ENCODE measurements at regions not wholly inside any gene's neighbourhood (a gene's known extent, or its start where the extent isn't known, plus 50 kb on each side); places are given as distances from the start of the nearest gene placed in this dataset.

DNA sequence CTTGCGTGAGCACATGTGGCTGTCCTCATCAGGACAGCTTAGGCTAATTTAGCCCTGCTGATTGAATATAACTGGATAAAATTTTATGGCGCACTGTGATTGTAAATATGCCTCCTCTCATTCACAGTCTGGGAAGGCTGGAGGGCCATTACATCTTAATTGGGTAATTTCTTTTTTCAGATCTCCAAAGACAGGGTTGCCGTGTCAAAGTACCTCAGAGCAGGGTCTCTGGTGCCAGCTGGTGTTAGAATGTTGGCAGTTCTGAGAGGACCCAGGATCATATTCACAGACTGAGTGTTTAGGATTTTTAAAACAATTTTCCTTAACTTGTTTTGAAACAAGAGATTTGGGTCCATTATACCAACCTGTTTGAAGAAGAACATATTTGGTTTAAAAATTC lies 455.7 kb upstream of the TLE4 start:
- no peak overlapping the region for H3K4me3 ChIP-seq (ENCODE audit: low read length)
- no peak for DNase-seq (ENCODE audit: low read depth, low spot score)

DNA sequence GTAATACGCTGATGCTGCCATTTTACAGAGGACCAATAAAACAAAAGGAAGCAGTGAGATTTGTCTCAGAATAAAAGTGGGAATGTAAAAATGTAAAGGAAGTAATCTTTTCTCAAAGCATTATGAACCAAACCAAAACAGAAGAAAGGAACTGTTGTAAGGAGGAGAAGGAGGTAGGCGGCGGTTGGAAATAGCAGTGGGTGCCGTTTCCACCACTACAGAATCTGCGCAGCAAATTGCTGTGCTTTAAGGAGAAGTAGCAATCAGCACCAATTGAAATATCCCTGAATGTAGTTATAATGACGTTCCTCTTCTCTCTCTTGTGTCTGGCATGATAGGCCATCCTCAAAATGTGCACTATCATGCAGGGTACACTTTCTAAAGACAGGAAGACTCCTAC lies 455.1 kb upstream of the TLE4 start:
- H3K4me3 ChIP-seq (ENCODE audit: low read length): no peak overlapping the region
- no peak for DNase-seq (ENCODE audit: low read depth, low spot score)

DNA sequence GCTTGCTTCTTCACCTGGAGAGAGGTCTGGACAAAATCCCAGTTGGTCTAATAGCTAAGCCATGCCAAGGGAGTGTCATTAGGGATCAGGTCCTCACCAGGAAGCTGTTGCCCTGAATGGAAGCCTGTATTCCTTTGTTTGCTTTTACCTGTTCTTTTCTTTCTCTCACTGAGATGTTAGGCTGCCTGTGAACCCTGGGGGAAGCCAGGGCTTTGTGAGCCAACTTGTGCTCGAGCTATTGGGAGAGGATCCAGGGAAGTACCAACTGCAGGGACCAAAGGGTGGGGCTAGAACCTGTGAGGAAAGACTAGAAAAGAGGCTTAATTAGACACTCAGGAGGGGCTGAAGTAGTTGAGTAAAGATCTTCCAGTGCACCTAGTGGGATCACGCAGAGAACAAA lies 451.2 kb upstream of the TLE4 start:
- no peak for DNase-seq (ENCODE audit: low read depth, low spot score)

DNA sequence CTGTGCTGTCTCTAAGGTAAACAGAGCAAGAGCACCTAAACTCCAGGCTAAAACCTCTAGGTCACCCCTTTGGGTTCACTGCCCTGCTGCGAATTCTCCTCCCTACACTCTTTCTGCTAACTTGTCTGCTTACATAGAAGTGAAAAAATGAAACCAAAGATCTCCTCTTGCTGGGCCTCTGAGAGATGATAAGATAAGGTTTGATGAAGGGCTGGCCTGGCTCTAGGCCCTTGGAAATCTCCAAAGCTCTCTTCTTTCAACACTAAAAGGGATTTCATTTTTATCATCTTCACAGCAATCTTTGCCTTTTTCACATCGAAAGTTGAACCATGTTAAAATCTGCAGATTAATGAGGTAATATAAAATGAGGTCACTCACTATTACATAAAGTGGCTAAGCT lies 450.8 kb upstream of the TLE4 start:
- no peak overlapping the region for H3K4me3 ChIP-seq (ENCODE audit: low read length)
- DNase-seq (ENCODE audit: low read depth, low spot score): no peak

More for the DNA sequence above, 451.2 kb upstream of the TLE4 start:
- H3K4me3 ChIP-seq (ENCODE audit: low read length): no peak overlapping the region

DNA sequence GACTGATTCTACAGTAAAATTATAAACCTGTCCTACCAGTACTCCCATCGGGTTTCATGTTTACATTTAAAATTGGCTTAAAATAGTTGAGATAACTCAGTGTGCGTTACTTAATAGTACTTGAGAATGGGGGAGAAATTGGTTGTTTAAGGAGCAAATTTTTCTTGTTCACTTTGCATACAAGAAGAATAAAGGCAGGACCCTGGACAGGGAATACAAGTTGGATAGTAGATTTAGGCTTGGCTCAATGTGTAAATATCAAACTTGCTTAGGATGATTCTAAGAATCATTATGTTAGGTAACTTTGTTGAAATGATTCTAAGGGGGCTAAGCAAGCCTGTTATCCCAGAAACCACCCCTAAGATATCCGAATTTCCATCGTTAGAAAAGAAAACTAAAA lies 448.4 kb upstream of the TLE4 start:
- DNase-seq (ENCODE audit: low read depth, low spot score): no peak
- H3K4me3 ChIP-seq (ENCODE audit: low read length): no peak overlapping the region

DNA sequence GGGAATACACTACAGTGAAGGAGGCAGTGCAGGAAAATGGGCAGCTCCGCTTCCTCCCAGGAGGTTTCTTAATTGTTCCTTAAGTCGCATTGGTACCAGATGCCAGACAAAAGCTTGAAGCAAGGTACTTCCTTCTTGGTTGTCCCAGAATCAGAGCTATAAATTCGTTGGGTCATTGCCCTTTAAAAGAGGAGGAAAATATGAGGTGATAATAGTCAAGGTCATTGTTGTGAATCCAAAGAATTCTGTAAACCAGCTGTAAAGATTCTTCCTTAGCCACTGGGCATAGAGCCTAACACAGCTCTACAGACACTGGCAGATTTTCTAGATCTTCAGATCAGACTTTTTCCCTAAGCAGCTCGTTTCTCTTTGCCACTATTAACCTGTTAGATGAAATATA lies 444.1 kb upstream of the TLE4 start:
- H3K4me3 ChIP-seq (ENCODE audit: low read length): no peak overlapping the region
- no peak for DNase-seq (ENCODE audit: low read depth, low spot score)

DNA sequence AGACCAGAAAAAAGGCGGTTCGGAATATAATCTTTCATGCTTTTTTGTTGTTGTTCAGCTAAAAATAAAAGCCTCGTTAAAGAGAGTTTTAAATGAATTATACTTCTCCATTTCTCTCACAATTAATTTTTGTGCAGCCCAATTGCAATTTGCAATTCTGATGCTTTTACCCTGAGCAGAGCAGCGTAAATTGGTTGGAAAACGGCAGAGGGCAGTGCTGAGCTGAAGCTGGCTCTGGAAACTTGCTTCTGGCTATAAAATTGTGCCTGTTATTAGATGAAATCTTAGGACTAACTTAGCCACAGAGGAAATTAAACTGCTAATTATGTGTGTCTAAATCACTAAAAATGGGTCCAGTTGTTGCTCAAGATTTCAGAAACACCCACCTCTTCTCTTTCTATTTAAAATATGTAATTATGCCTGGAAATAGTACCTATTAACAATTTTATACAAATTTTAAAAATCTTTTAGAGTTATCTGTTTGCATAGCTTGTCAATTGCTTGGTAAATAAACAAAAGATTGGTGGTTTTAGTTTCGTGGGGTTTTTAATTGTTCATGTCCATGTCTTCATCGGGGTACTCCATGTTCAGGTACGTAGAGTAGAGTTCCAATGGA lies 441.8 kb upstream of the TLE4 start:
- H3K4me3 ChIP-seq (ENCODE audit: low read length): no peak overlapping the region
- peak; percentile 4 for DNase-seq (ENCODE audit: low read depth, low spot score)

DNA sequence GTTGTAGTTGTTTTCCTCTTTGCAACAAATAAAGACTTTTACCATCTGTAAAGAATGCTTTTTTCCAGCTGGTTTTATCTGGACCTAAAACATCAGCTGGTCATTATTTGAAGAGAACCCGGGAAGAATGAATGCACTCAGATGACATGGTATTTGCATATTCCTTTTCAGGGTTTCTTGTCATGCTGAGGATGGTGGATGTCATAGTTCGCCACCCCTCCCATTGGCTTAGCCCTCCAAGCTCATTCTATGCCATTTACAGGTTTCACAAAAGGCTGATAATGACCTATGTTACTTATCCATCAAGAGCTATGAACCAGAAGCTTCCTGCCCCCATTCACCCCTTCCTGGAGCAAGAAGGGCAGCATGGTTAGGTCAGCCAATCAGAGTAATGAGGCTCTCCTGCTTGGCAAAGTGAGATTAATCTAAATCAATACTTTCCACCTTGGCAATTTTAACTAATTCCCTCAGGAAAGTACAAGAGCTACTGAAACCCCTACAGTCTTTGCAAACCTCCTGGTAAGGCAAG lies 440.5 kb upstream of the TLE4 start:
- no peak for DNase-seq (ENCODE audit: low read depth, low spot score)
- no peak overlapping the region for H3K4me3 ChIP-seq (ENCODE audit: low read length)

DNA sequence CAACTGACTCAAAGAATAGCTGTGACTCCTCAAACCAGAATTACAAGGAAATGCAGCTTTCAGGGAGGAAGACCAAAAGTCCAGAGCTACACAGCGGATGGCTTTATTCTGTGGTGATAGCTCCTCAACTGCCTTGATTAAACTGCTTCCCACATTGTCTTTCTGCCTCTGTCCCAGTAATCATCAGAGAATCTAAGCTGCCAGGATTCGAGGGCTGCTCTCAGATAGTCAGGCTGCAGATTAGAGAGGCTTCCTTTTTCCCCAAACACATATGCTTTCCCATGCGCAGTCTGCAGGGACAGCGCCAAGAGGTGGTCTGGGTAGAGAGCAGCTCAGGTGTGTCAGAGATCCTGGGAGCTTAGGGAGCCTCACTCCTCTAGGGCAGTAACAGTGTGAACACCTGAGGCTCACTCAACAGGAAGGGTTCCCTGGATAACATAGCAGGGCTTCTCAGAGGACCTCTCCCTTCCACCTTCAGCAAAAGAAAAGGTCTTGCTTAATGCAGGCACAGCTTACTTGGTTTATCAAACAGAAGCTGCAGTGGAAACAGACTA lies 439.9 kb upstream of the TLE4 start:
- DNase-seq (ENCODE audit: low read depth, low spot score): no peak
- H3K4me3 ChIP-seq (ENCODE audit: low read length): no peak overlapping the region

DNA sequence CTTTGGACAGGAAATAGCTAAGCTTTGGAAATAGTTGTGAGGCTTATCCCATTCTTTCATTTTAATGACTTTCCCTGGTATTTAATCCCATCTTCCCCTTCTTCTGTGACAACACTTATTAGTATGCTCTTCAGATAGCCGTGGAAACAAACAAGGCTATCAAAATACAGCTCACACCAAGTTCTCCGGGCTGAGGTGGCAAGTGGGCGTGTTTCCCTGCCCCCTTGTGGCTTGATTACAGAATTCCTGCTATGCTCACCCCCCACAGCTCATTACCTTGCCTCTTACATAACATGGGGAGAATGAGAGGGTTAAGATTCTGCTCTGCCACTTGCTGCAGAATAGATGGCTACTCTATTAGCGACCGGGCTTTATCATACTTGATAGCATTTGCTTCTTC lies 437.1 kb upstream of the TLE4 start:
- DNase-seq (ENCODE audit: low read depth, low spot score): no peak
- no peak overlapping the region for H3K4me3 ChIP-seq (ENCODE audit: low read length)

DNA sequence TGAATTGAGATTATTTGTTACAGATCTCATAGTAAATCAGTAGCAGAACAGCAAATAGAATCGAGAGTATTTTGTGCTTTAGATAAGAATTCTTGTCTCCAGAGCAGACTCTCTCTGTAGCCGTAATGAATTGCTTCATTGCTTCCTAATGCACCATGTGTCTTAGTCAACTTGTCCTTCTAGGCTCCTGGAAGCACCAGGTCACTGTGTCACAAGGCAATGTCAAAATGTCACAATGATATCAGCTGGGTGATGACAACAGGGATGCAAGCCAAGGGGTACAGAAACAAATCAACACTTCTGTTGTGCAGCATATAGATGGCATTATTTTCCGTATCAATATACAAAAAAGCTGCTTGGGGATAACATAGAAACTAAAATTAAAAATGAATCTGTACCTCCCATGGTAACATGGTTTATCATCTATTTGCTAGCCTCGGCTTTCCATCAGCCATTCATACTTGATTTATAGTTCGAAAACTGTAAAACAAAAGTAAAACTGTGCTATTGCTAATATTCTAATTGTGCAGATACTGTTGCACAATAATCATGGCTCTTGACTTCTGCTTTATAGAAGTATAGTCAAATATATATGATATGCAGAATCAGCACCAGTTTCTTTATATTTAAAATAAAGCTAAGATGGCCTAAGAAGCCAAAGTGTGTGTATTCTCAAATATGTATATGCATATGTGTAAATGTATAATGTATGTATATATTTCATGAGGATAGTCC lies 435.9 kb upstream of the TLE4 start:
- no peak for DNase-seq (ENCODE audit: low read depth, low spot score)
- H3K4me3 ChIP-seq (ENCODE audit: low read length): no peak overlapping the region

DNA sequence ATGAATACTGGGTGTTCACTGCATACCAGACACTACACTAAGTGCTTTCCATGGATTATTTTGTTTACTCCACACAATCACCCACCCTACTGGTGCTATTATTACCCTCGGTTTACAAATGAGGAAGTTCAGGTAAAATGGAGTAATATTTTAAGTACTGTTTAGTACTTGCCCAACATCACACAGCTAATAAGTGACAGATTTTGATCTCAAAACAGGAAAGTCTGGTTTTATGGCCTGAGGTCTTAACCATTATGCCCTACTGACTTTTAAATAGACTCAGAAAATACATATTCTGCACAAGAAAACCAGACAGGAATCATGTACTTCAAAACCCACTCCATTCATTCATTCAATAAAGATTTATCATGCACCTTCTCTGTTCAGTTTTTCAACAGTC lies 431.0 kb upstream of the TLE4 start:
- no peak overlapping the region for H3K4me3 ChIP-seq (ENCODE audit: low read length)
- DNase-seq (ENCODE audit: low read depth, low spot score): no peak

DNA sequence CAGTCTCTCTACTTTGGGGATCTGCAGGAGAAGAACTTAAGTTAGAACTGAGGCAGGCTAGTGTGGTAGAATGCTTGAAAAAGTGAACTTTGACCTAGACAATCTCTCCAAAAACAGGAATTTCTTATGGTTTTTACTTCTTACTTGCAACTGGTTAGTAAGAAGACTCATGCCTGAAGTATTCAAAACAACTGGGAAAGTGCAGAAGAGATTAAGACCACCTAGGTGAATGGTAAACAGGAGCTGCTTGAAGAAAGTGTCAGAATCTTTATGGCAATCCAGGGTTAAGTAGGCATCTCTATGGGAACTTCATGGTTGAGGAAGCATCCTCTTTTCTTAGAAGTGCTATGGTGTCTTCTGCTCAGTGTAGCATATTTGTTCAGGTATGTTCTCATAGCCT lies 428.6 kb upstream of the TLE4 start:
- DNase-seq (ENCODE audit: low read depth, low spot score): no peak
- no peak overlapping the region for H3K4me3 ChIP-seq (ENCODE audit: low read length)

DNA sequence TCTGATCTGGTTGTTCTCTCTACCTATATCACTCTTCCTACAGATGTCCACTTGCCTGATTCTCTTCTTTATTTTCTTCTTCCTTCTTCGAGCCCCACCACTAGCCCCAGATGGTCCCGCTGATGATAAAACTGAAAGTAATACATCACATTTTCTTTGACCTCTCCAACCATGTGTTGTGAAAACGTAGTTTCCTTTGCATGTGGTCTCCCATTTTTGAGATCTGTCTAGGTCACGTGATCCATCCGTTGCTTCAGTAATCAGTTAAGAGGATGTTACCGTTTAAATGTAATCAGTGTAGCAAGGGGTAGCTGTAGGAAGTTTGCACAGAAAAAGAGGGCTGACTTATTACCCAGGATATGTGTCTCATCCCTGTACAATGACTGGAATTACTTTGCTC lies 426.3 kb upstream of the TLE4 start:
- no peak for DNase-seq (ENCODE audit: low read depth, low spot score)
- H3K4me3 ChIP-seq (ENCODE audit: low read length): no peak overlapping the region

DNA sequence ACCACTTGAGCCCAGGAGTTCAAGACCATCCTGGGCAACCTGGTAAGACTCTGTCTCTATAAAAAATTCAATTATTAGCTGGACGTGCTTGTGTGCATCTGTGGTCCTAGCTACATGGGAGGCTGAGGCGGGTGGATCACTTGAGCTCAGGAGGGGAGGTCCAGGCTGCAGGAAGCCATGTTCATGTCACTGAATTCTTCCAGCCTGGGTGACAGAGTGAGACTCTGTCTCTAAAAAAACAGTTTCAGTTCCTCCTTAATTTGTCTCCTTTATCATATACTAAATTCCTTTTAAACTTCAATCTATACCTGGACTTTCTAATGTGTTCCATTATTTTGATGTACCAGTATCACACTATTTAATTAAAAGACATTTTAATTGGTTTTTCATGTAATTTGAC lies 422.2 kb upstream of the TLE4 start:
- H3K4me3 ChIP-seq (ENCODE audit: low read length): no peak overlapping the region
- DNase-seq (ENCODE audit: low read depth, low spot score): no peak

DNA sequence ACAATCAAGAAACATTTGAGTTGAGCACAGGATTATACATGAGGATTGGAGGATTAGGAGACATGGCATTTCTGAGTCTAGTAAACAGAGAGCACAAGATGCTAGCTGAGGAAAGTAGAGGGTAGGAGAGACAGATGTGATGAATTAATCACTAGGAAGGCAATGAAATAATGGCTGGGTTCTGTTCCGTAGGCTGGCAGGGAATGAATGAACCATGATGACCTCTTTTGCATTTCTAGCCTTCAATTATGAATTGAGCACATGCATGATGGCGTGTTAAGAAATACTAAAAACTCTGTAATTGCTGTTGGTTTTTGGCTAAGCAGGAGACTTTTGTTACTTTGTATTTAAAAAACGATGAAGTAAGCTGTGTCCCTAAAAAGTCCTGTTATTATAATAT lies 420.0 kb upstream of the TLE4 start:
- H3K4me3 ChIP-seq (ENCODE audit: low read length): no peak overlapping the region
- DNase-seq (ENCODE audit: low read depth, low spot score): no peak

DNA sequence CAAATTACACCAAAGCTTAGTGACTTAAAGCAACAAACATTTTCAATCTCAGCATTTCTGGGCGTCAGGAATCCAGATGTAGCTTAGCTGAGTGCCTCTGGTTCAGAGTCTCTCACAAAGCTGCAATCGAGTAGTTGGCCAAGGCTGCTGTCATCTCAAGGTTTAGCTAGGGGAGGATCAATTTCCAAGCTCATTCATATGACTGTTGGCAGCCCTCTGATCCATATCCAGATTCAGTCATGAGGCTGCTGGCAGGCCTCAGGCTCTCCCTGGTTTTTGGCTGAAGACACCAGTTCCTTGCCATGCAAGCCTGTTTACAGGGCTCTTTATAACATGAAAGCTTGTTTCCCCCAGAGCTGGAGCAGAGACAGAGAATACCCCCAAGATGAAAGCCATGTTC lies 419.5 kb upstream of the TLE4 start:
- DNase-seq (ENCODE audit: low read depth, low spot score): no peak
- H3K4me3 ChIP-seq (ENCODE audit: low read length): no peak overlapping the region

DNA sequence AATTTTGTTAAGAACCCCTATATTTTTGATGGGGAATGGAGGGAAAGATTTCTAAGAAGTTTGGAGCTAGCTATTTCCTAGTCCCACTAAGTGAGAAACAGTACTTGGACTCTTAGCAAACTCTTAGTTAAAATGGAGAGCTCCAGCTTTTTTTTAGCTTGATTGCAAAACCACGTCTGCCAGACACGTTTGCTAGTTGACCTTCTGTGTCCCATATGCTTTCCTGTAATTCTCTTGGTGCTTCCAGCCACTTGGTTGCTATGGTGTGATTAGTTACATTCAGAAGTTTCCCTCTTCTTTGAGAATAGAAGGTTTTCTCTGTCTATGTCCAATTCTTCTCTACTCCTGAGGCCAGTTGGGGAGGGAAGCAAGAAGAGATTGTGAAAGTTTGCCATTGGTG lies 417.0 kb upstream of the TLE4 start:
- no peak overlapping the region for H3K4me3 ChIP-seq (ENCODE audit: low read length)
- no peak for DNase-seq (ENCODE audit: low read depth, low spot score)

DNA sequence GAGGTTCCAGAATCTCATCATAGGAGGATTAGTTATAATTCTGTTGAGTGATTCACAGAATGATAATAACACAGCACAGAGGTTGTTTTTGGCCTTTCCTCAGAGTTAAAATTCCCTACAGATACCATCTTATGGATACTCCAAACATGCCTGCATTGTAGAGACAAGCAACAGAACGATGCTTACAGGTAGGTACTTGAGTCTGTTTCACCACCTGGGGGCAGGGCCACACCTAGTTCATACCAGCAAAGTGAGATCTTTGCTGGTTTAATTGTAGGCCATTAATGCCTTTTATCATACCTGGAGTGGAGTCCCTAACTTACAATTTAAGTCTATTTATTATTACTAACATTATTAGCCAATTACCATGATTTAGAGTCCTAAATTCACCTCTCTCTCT lies 416.5 kb upstream of the TLE4 start:
- no peak for DNase-seq (ENCODE audit: low read depth, low spot score)

DNA sequence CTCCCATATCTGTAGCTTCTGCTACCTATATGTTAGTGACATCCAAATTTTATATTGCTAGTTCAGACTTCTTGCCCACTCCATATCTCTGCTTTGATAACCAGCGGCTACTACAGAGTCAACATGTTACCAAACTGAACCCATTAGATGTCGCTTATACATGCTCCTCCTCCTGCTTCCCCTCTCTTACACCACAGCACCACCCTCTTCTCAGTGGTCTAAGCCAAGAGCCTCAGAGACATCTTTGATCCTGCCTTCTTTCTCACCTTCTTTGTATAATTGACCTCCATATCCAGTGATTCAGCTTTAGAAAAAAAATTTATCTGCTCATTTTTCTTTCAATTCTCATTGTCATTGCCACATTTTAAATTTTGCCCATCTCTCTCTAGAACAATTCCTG lies 408.2 kb upstream of the TLE4 start:
- H3K4me3 ChIP-seq (ENCODE audit: low read length): no peak overlapping the region

More for the DNA sequence above, 416.5 kb upstream of the TLE4 start:
- no peak overlapping the region for H3K4me3 ChIP-seq (ENCODE audit: low read length)

DNA sequence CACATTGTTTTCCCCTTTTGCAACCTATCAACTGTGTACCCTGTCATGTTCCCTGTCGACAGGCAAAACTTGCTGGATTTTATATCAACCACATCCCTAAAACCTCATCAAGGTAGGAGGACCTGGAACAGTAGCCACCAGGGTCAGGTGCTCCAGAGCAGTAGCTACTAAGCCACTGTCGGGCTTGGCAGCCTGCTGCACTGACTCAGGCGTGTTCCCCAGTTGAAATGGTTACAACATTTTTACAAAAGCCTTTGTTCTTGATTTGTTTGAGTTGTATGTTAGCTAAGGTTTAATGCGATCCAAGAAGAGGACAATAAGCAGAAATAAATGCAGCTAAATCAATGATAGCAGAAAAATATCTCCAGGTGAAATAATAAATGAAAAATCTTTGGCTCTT lies 407.4 kb upstream of the TLE4 start:
- no peak overlapping the region for H3K4me3 ChIP-seq (ENCODE audit: low read length)
- no peak for DNase-seq (ENCODE audit: low read depth, low spot score)

More for the DNA sequence above, 408.2 kb upstream of the TLE4 start:
- no peak for DNase-seq (ENCODE audit: low read depth, low spot score)

Data from Jurkat, Clone E6-1 (cell line).